Renal cortical epithelial cell (primary cell): ENCODE measurements at regions not wholly inside any gene's neighbourhood (a gene's known extent, or its start where the extent isn't known, plus 50 kb on each side); places are given as distances from the start of the nearest gene placed in this dataset.
"Not testable (repeated sequence)": the region's sequence is repeated elsewhere in the genome, so short reads cannot be mapped to it uniquely, and the experiment has no call there.

ENCODE experiments used
- DNase-seq: peaks from one replicate; pipeline ENCODE4 v3.0.0-alpha.2; 2011; ENCODE audit warnings: low read depth

- DNase-seq: no peak
Observed at GRCh38 chr9:108400297-108400696, 455.5 kb downstream of the ACTL7B start.

GRCh38 chr9:108399851-108400250, 455.9 kb downstream of the ACTL7B start:
- no peak for DNase-seq

GRCh38 chr9:108397286-108397685, 458.5 kb downstream of the ACTL7B start:
- DNase-seq: no peak

- DNase-seq: no peak
Observed at GRCh38 chr9:108396611-108397010, 459.2 kb downstream of the ACTL7B start.

DNA sequence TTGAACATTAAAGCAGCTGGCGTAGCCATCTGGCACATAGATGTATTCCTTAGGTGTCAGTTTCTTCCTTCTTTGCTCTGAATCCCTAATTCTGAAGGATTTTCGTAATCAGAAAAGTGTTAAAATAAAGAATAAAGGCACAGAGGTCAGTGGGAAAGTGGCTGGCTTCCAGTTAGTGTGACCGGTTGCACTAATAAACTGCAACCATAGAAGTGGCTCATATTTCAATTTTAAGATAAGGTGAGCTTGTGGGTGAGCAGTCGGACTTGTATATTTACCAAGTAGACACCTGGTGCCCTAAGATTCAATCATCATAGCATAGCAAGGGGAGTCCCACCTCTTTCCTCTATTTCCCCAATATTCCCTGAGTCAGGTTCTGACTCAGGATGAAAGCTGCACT, 459.6 kb downstream of the ACTL7B start:
- no peak for DNase-seq

GRCh38 chr9:108395421-108395820, 460.4 kb downstream of the ACTL7B start:
- DNase-seq: no peak

DNA sequence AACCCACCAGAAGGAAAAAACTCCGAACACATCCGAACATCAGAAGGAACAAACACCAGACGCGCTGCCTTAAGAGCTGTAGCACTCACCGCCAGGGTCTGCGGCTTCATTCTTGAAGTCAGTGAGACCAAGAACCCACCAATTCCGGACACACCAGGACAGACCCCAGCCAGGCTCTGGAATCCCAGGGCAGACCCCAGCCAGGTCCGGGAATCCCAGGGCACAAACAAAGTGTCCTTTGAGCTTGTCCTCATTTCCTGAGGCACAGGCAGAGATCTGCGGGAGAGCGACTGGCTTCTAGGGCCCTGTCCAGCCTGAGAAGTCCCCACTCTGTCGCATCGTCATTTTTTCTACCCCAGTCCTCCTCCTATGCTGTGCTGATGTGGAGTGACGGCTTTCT, 461.1 kb downstream of the ACTL7B start:
- no peak for DNase-seq

GRCh38 chr9:108393481-108394001, 462.2 kb downstream of the ACTL7B start:
- not testable (repeated sequence) for DNase-seq

DNA sequence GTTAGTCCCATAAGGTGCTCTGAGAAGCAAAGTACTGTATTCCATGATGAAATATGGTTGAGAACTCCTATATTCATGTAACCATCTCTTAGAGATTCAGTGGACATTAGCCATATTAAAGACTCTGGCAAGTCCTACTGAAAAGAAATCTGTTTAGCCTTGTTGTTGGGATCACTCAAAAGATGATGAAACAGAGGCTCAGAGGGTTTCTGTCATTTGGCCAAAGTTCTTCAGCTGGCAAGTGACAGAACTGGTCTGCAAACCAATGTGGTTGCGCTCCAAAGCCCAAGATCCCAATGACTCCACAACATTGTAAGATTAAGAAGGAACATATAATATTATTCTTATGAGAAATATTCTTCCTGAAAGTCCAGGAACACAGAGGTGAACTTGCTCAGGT, 462.9 kb downstream of the ACTL7B start:
- no peak for DNase-seq

DNA sequence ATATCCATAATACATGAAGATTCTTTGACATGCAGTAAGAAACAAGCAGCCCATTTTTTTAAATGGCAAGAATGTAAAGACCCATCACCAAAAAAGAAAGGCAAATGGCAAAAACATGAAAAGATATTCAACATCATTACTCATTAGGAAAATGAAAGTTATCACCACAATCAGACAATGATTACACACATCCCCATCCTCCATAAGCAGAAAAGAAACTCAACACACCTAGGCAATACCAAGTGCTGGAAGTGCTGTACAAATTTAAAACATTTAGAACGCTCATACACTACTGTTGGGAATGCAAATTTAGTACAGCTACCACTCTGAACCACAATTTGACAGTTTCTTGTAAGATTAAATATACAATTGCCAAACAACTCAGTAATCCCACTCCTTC, 466.7 kb downstream of the ACTL7B start:
- DNase-seq: no peak

DNA sequence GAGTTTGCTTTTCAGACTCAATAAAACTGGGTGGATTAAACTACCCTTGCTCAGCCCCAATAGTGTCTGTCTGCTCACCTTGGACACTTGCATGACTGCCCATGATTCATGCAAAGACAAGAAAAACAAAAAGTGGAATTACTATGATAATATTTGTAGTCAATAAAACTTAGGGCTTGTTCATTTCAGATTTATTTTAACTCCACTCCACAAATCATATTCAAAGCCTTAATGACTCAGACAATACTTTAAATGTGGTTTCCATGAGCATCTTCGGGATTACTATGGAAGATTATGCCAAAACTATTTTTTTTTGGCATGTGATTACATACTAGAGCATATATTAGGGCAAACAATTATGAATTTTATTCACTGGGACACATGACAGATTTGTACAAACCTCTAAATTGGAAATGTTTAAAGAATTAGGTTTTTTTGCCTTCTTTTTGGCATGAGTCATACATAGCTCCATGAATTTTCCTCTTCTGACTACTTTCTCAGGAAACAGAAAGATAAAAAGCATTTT, 468.9 kb downstream of the ACTL7B start:
- DNase-seq: no peak

DNA sequence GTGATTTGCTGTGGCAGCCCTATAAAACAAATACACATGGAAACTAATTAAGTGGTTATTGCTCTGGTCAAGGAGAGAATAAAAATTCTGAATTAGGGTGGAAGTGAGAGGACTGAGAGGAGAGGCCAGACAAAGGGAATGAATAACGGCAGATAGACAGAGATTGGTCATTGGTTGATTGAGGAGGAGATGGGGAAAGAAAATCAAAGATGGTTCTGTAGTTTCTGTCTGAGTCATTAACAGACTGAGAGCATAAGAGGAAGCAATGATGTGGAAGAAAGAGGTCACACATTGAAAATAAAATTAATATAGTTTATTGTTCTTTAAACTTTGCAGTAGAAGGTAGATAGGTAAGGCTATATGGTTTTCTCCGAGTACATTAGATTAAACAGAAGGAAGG, 469.8 kb downstream of the ACTL7B start:
- no peak for DNase-seq

DNA sequence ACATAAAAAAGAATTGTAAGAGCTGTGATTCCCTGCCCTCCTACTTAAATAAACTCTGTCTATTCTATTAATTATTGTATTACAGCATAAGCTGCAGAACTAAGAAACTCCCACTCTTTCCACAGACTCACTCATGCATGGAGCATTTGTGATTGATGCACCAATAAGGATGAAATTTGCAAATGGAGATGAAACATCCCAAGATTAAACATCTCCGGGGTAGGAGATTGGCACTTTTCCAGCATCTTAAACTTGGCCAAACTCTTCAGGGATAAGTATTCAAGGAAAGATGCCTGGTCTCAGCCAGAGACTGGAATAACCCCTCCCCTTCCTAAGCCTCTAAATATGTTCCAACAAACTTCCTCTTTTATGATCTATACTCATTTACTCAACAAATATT, 472.0 kb downstream of the ACTL7B start:
- no peak for DNase-seq

GRCh38 chr9:108382310-108382709, 473.5 kb downstream of the ACTL7B start:
- no peak for DNase-seq

GRCh38 chr9:108377881-108378280, 477.9 kb downstream of the ACTL7B start:
- no peak for DNase-seq

GRCh38 chr9:108377382-108377781, 478.4 kb downstream of the ACTL7B start:
- DNase-seq: no peak

- DNase-seq: no peak
Observed at GRCh38 chr9:108376140-108376539, 479.6 kb downstream of the ACTL7B start.

DNA sequence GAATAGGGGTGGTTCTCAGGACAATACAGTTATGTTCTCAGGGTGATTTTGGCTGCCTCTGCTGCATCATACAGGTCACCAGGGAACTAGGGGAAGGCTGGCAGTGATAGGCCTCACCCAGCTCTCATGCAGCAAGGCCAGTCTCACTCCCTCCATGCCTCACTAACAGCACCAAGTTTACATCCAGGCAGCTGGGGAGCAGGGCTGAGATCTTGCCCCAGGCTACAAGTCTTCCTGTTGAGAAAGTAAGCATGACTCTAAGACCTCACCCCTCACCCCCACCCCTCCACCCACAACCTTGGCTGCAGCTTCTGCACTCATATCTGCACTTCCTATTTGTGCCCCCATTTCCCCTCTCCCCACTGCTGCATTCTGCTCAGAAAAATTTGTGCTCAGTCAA, 481.2 kb downstream of the ACTL7B start:
- peak; percentile 28 for DNase-seq

DNA sequence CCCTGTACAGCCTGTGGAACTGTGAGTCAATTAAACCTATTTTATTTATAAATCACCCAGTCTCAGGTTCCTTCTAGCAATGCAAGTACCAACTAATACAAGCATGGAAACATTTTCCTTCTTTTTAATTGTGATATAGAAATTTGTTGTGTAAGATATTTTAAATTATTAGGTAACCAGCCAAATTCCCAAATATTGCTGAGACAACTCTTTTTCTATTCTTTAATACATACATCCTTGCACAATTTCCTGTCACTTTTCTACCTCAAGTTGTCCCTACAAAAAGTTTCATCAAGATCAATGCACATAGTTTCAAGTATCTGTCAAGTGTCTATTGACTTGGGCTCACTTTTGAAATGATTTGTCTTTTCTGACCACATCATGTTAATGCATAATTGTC, 488.6 kb downstream of the ACTL7B start:
- no peak for DNase-seq

DNA sequence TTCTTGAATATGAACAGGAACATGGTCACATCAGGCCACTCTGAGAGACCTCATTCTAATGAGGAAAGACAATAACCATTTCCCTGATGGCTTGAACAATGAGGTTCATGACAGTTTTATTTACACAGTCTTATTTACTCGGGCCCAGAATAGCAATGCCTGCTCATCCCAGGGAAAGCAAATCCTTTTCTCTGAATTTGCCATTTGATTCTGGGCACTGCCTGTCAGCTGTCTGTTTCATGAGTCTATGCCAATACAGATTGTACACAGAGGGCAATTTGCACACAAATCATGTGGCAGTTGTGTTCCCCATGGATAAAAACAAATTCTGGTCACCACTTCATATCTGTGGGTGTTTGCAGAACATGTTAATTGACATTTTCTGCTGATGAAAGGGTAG, 492.5 kb downstream of the ACTL7B start:
- no peak for DNase-seq

- no peak for DNase-seq
Observed at GRCh38 chr9:108360304-108360703, 495.5 kb downstream of the ACTL7B start.

- no peak for DNase-seq
Observed at GRCh38 chr9:108356806-108357205, 499.0 kb downstream of the ACTL7B start.

DNA sequence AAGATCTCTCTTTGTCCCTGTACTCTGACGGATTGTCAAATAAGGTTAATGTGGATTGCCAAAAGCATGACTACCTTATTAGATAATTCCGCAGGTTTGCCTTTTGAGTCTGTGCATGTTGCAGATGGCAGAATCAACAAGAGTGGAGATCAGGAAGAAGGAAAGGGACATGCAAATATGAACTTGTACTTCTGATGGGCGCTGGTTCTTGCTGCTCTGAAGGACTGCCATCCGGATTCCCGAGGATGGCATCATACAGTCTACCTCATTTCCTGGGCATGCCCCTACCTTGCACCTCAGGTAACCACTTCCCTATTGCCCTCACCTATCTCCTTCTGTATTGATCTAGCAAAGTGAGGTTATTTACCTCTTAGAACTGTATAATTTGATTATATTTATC, 504.2 kb downstream of the ACTL7B start:
- DNase-seq: no peak

- DNase-seq: no peak
Observed at GRCh38 chr9:108347463-108348188, 508.2 kb downstream of the ACTL7B start.
